Transverse colon (tissue), 4 donors: ENCODE measurements at regions not wholly inside any gene's neighbourhood (a gene's known extent, or its start where the extent isn't known, plus 50 kb on each side); places are given as distances from the start of the nearest gene placed in this dataset.
"Not testable (repeated sequence)": the region's sequence is repeated elsewhere in the genome, so short reads cannot be mapped to it uniquely, and the experiment has no call there.

Source experiments
- DNase-seq: peaks from one replicate; pipeline ENCODE4 v3.0.0-alpha.2; 2019
- H3K27ac ChIP-seq, 4 donors: fragments of 200-600 bp; sonication (generic); 2 replicates each; pipeline ENCODE4 v1.5.1; 2016 to 2018; ENCODE audit warnings: inconsistent platforms in 4 of 4
- H3K27me3 ChIP-seq: fragments of 200-600 bp; sonication (generic); 2 replicates; pipeline ENCODE4 v1.5.1; 2017; ENCODE audit warnings: inconsistent platforms
- H3K36me3 ChIP-seq, 4 donors: fragments of 200-600 bp; sonication (generic); 2 replicates each; pipeline ENCODE4 v1.5.1; 2017 to 2019; ENCODE audit warnings: inconsistent platforms in 4 of 4
- H3K4me1 ChIP-seq, 4 donors: fragments of 200-600 bp; sonication (generic); 2 replicates each; pipeline ENCODE4 v1.5.1; 2017 to 2020; ENCODE audit warnings: inconsistent platforms in 4 of 4
- H3K4me3 ChIP-seq, 4 donors: fragments of 200-600 bp; sonication (generic); 1 replicate in 1 of 4; 2 replicates in 3 of 4; pipeline versions ENCODE4 v1.5.1 to v1.6.1; 2017 to 2019; ENCODE audit warnings: inconsistent platforms in 4 of 4
- H3K9me3 ChIP-seq, 2 donors: fragments of 200-600 bp; sonication (generic); 2 replicates each; pipeline ENCODE4 v1.5.1; 2017 to 2019; ENCODE audit warnings: inconsistent platforms in 2 of 2
- WGBS, 2 donors: methylation state at CpG; one replicate each; pipeline ENCODE4 v1.1.5; 2018; ENCODE audit warnings: low coverage in 1 of 2; 5-methylcytosine and 5-hydroxymethylcytosine counted together
- in situ Hi-C, 4 donors: fragments of 200-750 bp; cut with MboI; loops; one replicate each; pipeline versions ENCODE4 v1.15.0 to v1.15.1; 2017; ENCODE audit warnings: low sequenced_read_pairs in 3 of 4, low pct_ligation_motif_present in 1 of 4, low pct_unique_long_range_greater_than_20kb in 1 of 4
- intact Hi-C: fragments of 100-400 bp; cut with DNase I; formaldehyde crosslinking; loops from one replicate; pipeline ENCODE4 v1.15.1; 2023; ENCODE audit warnings: low total_unique reads
- small RNA-seq, 4 donors: library from RNA; depleted of rRNA; stranded (forward); fragments of <200 nt; gene quantifications; one replicate each; pipeline ENCODE3, GENCODE V24; 2016

- in situ Hi-C loops: not testable (repeated sequence)
Measured at GRCh38 chrY:18858484-18859191, 85.1 kb upstream of the HSFY2 start.

DNA sequence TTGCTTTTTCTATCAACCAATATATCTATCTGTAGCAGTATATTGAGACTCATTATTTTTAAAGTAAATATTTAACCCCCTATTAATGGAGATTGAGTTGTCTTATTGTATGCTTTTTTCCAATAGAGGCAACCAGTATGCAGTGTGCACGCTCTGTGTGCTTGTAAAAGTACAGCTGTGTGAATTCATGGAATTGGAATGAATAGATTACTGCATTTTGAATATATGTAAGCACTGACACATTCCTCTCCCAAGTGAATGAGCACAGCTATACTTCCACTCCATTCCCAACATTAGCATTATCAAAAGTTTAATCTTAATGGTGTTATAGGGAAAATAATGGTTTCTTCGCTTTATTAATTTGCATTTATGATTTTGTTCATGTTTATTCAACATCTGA lies 81.6 kb upstream of the HSFY2 start:
- H3K36me3 ChIP-seq, H3K9me3 ChIP-seq, H3K4me3 ChIP-seq, H3K27me3 ChIP-seq, DNase-seq, H3K27ac ChIP-seq, intact Hi-C loops, in situ Hi-C loops, H3K4me1 ChIP-seq: not testable (repeated sequence)
- WGBS, 2 donors: no CpG with 5 or more reads among the region's 2 CpGs

More at GRCh38 chrY:18858484-18859191, 85.1 kb upstream of the HSFY2 start:
- H3K27me3 ChIP-seq, H3K4me1 ChIP-seq, H3K9me3 ChIP-seq, H3K36me3 ChIP-seq, DNase-seq, intact Hi-C loops, H3K27ac ChIP-seq, H3K4me3 ChIP-seq: not testable (repeated sequence)
- no CpG with 5 or more reads among the region's 2 CpGs for WGBS, 2 donors

DNA sequence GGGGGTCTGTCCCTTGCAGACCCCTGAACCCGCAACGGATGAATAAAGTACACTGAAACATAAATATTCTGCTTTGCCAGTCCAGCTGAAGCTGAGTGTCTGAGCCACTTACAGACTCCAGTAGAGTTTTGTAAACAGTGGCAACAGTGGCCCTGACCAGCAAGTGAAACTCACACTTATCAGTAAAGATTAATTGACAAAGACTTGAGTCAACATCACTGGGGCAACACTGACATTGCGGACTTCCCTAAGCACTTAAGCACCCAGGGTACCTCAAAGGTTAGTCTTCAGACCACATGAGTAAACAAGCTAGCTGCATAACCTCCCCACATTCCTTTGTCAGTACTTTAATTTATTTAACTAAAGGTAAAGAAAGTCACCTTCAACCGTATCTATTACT lies 79.8 kb upstream of the HSFY2 start:
- H3K27ac ChIP-seq, DNase-seq, H3K9me3 ChIP-seq, intact Hi-C loops, H3K4me1 ChIP-seq, in situ Hi-C loops, H3K27me3 ChIP-seq, H3K4me3 ChIP-seq, H3K36me3 ChIP-seq: not testable (repeated sequence)
- no CpG with 5 or more reads among the region's 4 CpGs for WGBS, 2 donors

GRCh38 chrY:18836643-18837042 lies 63.1 kb upstream of the HSFY2 start:
- WGBS, 2 donors: no CpG with 5 or more reads among the region's 6 CpGs
- H3K4me3 ChIP-seq, H3K27ac ChIP-seq, H3K9me3 ChIP-seq, intact Hi-C loops, in situ Hi-C loops, H3K4me1 ChIP-seq, H3K27me3 ChIP-seq, DNase-seq, H3K36me3 ChIP-seq: not testable (repeated sequence)

Small RNAs in the stretch of these regions (small RNA-seq; reads per million reads assigned to genes)
- 0 reads per million in 4 donors for gene CD24P4
- 0 reads per million in 4 donors for gene MTCYBP2
- 0 reads per million in 4 donors for gene RNU6-255P
